Body of pancreas (tissue), 4 donors: ENCODE measurements at regions not wholly inside any gene's neighbourhood (a gene's known extent, or its start where the extent isn't known, plus 50 kb on each side); places are given as distances from the start of the nearest gene placed in this dataset.
A peak's percentile ranks its signal among the peaks of the same experiment; 100 is the strongest.

ENCODE experiments used
- ATAC-seq: fragments of 150-250 bp; one replicate; pipeline ENCODE4 v1.9.1; 2016
- DNase-seq, 4 donors: peaks; one replicate each; pipeline ENCODE4 v3.0.0-alpha.2; 2019
- H3K27ac ChIP-seq, 4 donors: fragments of 200-600 bp; sonication (generic); 1 replicate in 3 of 4; 2 replicates in 1 of 4; pipeline versions ENCODE4 v1.5.1 to v1.6.1; 2016 to 2019; ENCODE audit warnings: mild to moderate bottlenecking in 1 of 4, mixed read lengths in 1 of 4, moderate library complexity in 1 of 4
- H3K27me3 ChIP-seq, 2 donors: fragments of 200-600 bp; sonication (generic); one replicate each; pipeline ENCODE4 v1.6.0; 2016; ENCODE audit warnings: mild to moderate bottlenecking in 1 of 2
- H3K36me3 ChIP-seq, 2 donors: fragments of 200-600 bp; sonication (generic); replicated peaks in 1 of 2; 2 replicates each; pipeline ENCODE4 v1.5.1; 2016; ENCODE audit warnings: low read depth in 2 of 2; ENCODE audit not compliant: insufficient read depth in 1 of 2
- H3K4me1 ChIP-seq: fragments of 200-600 bp; sonication (generic); one replicate; pipeline ENCODE4 v1.6.0; 2016
- H3K4me3 ChIP-seq, 2 donors: fragments of 200-600 bp; sonication (generic); 1 replicate in 1 of 2; 2 replicates in 1 of 2; pipeline ENCODE4 v1.5.1; 2016 to 2019
- H3K9me3 ChIP-seq, 3 donors: fragments of 200-600 bp; sonication (generic); 1 replicate in 2 of 3; 2 replicates in 1 of 3; pipeline ENCODE4 v1.5.1; 2016
- POLR2A ChIP-seq, 3 donors: fragments of 450-650 bp; IDR thresholded peaks; one replicate each; pipeline ENCODE4 v1.6.1; 2016; ENCODE audit warnings: antibody characterized with exemption in 3 of 3, mild to moderate bottlenecking in 2 of 3
- whole genome bisulfite sequencing, 2 donors: methylation state at CpG; one replicate each; pipeline ENCODE4 v1.1.5; 2017; 5-methylcytosine and 5-hydroxymethylcytosine counted together
- intact Hi-C: fragments of 100-400 bp; cut with DNase I; formaldehyde crosslinking; loops from one replicate; pipeline ENCODE4 v1.15.1; 2023
- TF ChIP-seq, protein P1 (sequence below), 7 experiments: fragments of 450-650 bp in 4 of 7; fragments of 200-600 bp in 3 of 7; sonication (generic) in 3 of 7; IDR thresholded peaks; one replicate each; pipeline ENCODE4 v1.5.1; 2016 to 2019; ENCODE audit warnings: antibody characterized with exemption in 7 of 7

DNA sequence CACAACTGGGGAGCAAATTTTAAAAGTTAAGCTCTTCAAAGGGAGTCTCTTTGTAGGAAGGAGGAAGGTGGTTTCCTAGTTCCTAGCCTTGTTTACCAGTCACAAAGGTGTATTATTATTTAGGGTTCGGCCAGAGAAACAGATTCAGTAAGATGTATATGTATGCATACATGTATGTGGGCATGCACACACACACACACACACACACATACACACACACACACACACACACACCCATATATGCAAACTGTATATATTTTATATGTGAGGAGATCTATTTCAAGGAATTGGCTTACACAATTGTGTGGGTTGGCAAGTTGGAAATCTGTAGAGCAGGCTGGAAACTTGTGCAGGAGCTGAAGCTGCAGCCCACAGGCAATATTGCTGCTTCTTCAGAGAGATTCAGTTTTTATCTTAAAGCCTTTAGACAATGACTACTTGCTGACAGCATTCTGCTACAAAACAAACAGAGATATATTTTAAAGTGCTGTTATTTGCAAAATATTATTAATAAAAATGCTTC is 75.3 kb upstream of the DNAH5 start:
- no peaks in the 10 kb centered on the region for H3K36me3 ChIP-seq
- no peak overlapping the region for H3K27ac ChIP-seq
- no peak overlapping the region for H3K4me3 ChIP-seq
- H3K27me3 ChIP-seq = no peaks in the 10 kb centered on the region
- TF ChIP-seq, protein P1, sequence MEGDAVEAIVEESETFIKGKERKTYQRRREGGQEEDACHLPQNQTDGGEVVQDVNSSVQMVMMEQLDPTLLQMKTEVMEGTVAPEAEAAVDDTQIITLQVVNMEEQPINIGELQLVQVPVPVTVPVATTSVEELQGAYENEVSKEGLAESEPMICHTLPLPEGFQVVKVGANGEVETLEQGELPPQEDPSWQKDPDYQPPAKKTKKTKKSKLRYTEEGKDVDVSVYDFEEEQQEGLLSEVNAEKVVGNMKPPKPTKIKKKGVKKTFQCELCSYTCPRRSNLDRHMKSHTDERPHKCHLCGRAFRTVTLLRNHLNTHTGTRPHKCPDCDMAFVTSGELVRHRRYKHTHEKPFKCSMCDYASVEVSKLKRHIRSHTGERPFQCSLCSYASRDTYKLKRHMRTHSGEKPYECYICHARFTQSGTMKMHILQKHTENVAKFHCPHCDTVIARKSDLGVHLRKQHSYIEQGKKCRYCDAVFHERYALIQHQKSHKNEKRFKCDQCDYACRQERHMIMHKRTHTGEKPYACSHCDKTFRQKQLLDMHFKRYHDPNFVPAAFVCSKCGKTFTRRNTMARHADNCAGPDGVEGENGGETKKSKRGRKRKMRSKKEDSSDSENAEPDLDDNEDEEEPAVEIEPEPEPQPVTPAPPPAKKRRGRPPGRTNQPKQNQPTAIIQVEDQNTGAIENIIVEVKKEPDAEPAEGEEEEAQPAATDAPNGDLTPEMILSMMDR (IDR thresholded peaks at IDR 0.05) = no peak
- no peak for TF ChIP-seq POLR2A (IDR thresholded peaks at IDR 0.05)
- no peaks in the 10 kb centered on the region for H3K9me3 ChIP-seq
- H3K4me1 ChIP-seq = no peaks in the 10 kb centered on the region
- ATAC-seq = no peak
- DNase-seq = no peak
- WGBS, 2 donors = 32 to 74% methylated on average over 1 of the region's 1 CpG
- intact Hi-C loops = no loop called here

DNA sequence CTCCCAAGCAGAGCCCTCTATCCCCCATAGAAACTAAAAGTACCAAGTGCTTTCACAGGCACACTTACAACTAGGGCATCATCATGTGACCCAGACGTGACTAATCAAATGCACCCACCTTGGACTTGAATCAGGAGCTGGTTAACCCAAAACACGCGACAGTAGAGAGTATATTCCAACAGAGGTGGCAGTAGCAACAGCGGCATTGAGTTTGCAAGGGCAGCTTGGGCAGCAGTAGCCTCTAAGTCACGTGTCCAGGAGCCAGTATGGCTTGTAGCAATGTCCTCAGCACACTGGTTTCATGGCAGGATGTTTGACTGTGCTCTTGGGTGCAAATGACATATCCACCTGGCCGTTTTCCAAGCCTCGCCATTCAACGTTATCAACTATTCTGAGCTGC is 73.4 kb upstream of the DNAH5 start:
- TF ChIP-seq, protein P1 (IDR thresholded peaks at IDR 0.05) = no peak
- TF ChIP-seq POLR2A (IDR thresholded peaks at IDR 0.05) = no peak

GRCh38 chr5:14016549-14016948 is 72.1 kb upstream of the DNAH5 start:
- no peaks in the 10 kb centered on the region for H3K27me3 ChIP-seq
- TF ChIP-seq, protein P1 (IDR thresholded peaks at IDR 0.05) = no peak
- no peak for TF ChIP-seq POLR2A (IDR thresholded peaks at IDR 0.05)
- peaks cover 6% of the 10 kb centered on the region for H3K4me1 ChIP-seq
- H3K27ac ChIP-seq = no peak overlapping the region
- intact Hi-C loops = no loop called here
- H3K4me3 ChIP-seq = no peak overlapping the region
- 16 to 21% methylated on average over 3 to 4 of the region's 4 CpGs for WGBS, 2 donors
- ATAC-seq = no peak
- H3K36me3 ChIP-seq = no peaks in the 10 kb centered on the region
- no peaks in the 10 kb centered on the region for H3K9me3 ChIP-seq
- no peak for DNase-seq

More for the DNA sequence above, 73.4 kb upstream of the DNAH5 start:
- intact Hi-C loops = no loop called here
- H3K27ac ChIP-seq = no peak overlapping the region
- H3K36me3 ChIP-seq = no peaks in the 10 kb centered on the region
- 59 to 65% methylated on average over 8 of the region's 8 CpGs for WGBS, 2 donors
- no peak for DNase-seq
- no peaks in the 10 kb centered on the region for H3K4me1 ChIP-seq
- ATAC-seq = no peak
- no peak overlapping the region for H3K4me3 ChIP-seq
- H3K27me3 ChIP-seq = no peaks in the 10 kb centered on the region
- no peaks in the 10 kb centered on the region for H3K9me3 ChIP-seq

GRCh38 chr5:14011089-14012020 is 66.9 kb upstream of the DNAH5 start:
- DNase-seq (peak; percentile 89 to 95 (median 94)), ATAC-seq (peak; percentile 89)
- peak; percentile 49 to 58 (median 55) for TF ChIP-seq POLR2A (IDR thresholded peaks at IDR 0.05)
- TF ChIP-seq, protein P1 (IDR thresholded peaks at IDR 0.05) = peak in 3 of 7 experiments; percentile 8 to 34 (median 8)
- Histone ChIP-seq H3K27ac (peak overlapping the region; percentile 17 to 78 (median 71)), H3K9me3 (no peaks in the 10 kb centered on the region), H3K4me3 (peak overlapping the region; percentile 2 to 14), H3K36me3 (no peaks in the 10 kb centered on the region), H3K4me1 (peaks cover 27% of the 10 kb centered on the region), H3K27me3 (no peaks in the 10 kb centered on the region)
- intact Hi-C loops = no loop called here
- 1 to 2% methylated on average over 21 to 66 of the region's 74 CpGs for WGBS, 2 donors
